ENCODE measurements at regions not wholly inside any gene's neighbourhood (a gene's known extent, or its start where the extent isn't known, plus 50 kb on each side); places are given as distances from the start of the nearest gene placed in this dataset.

- intact Hi-C loops (cut with DNase I), result no loop called here
- H3K27ac ChIP-seq, result no peak overlapping the region
- ATAC-seq (no peak), DNase-seq (no peak)
- WGBS, 2 donors, result 12 to 15% methylated on average over 2 of the region's 2 CpGs
- peaks cover 11% of the 10 kb centered on the region for H3K4me1 ChIP-seq
- H3K27me3 ChIP-seq, result no peaks in the 10 kb centered on the region
- H3K4me3 ChIP-seq, result no peak overlapping the region
- TF ChIP-seq POLR2A (IDR thresholded peaks at IDR 0.05) (no peak), CTCF (IDR thresholded peaks at IDR 0.05) (no peak)
- no peaks in the 10 kb centered on the region for H3K9me3 ChIP-seq
- H3K36me3 ChIP-seq (replicated peaks in 1 of 2; ENCODE audit: insufficient read depth in 1 of 2, low read depth in 2 of 2), result no peaks in the 10 kb centered on the region
Observed at GRCh38 chr5:103424026-103424425, 138.6 kb downstream of the NUDT12 start.

GRCh38 chr5:103422756-103423155, 139.8 kb downstream of the NUDT12 start:
- Histone ChIP-seq H3K27ac (no peak overlapping the region), H3K4me1 (peaks cover 7% of the 10 kb centered on the region), H3K36me3 (replicated peaks in 1 of 2; ENCODE audit: insufficient read depth in 1 of 2, low read depth in 2 of 2) (no peaks in the 10 kb centered on the region), H3K9me3 (no peaks in the 10 kb centered on the region), H3K27me3 (no peaks in the 10 kb centered on the region), H3K4me3 (no peak overlapping the region)
- DNase-seq, result no peak
- no peak for ATAC-seq
- intact Hi-C loops (cut with DNase I), result no loop called here
- TF ChIP-seq CTCF (IDR thresholded peaks at IDR 0.05) (no peak), POLR2A (IDR thresholded peaks at IDR 0.05) (no peak)

GRCh38 chr5:103414604-103415003, 148.0 kb downstream of the NUDT12 start:
- Histone ChIP-seq H3K36me3 (replicated peaks in 1 of 2; ENCODE audit: insufficient read depth in 1 of 2, low read depth in 2 of 2) (no peaks in the 10 kb centered on the region), H3K9me3 (no peaks in the 10 kb centered on the region), H3K4me3 (no peak overlapping the region), H3K27ac (no peak overlapping the region), H3K4me1 (no peaks in the 10 kb centered on the region), H3K27me3 (no peaks in the 10 kb centered on the region)
- WGBS, 2 donors, result 80% methylated on average over 2 of the region's 2 CpGs
- TF ChIP-seq POLR2A (IDR thresholded peaks at IDR 0.05) (no peak), CTCF (IDR thresholded peaks at IDR 0.05) (no peak)
- ATAC-seq (no peak), DNase-seq (no peak)
- intact Hi-C loops (cut with DNase I), result no loop called here

GRCh38 chr5:103411711-103412110, 150.9 kb downstream of the NUDT12 start:
- DNase-seq (no peak), ATAC-seq (no peak)
- no peak overlapping the region for H3K4me3 ChIP-seq
- no peaks in the 10 kb centered on the region for H3K9me3 ChIP-seq
- no peaks in the 10 kb centered on the region for H3K4me1 ChIP-seq
- H3K27ac ChIP-seq, result no peak overlapping the region
- no peak for TF ChIP-seq CTCF (IDR thresholded peaks at IDR 0.05)
- intact Hi-C loops (cut with DNase I), result no loop called here
- H3K36me3 ChIP-seq (replicated peaks in 1 of 2; ENCODE audit: insufficient read depth in 1 of 2, low read depth in 2 of 2), result no peaks in the 10 kb centered on the region
- 68 to 81% methylated on average over 1 of the region's 1 CpG for WGBS, 2 donors
- H3K27me3 ChIP-seq, result no peaks in the 10 kb centered on the region

- TF ChIP-seq POLR2A (IDR thresholded peaks at IDR 0.05) (no peak), CTCF (IDR thresholded peaks at IDR 0.05) (no peak)
- intact Hi-C loops (cut with DNase I), result no loop called here
- H3K9me3 ChIP-seq, result no peaks in the 10 kb centered on the region
- no peaks in the 10 kb centered on the region for H3K27me3 ChIP-seq
- H3K36me3 ChIP-seq (replicated peaks in 1 of 2; ENCODE audit: insufficient read depth in 1 of 2, low read depth in 2 of 2), result no peaks in the 10 kb centered on the region
- no peaks in the 10 kb centered on the region for H3K4me1 ChIP-seq
- DNase-seq, result no peak
- 42 to 51% methylated on average over 2 of the region's 2 CpGs for WGBS, 2 donors
- H3K4me3 ChIP-seq, result no peak overlapping the region
- ATAC-seq, result no peak
- H3K27ac ChIP-seq, result no peak overlapping the region
Observed at GRCh38 chr5:103410172-103410571, 151.6 kb downstream of the MACIR start.
